ENCODE measurements at regions not wholly inside any gene's neighbourhood (a gene's known extent, or its start where the extent isn't known, plus 50 kb on each side); places are given as distances from the start of the nearest gene placed in this dataset.

GRCh38 chr5:86917117-86917579, 299.4 kb downstream of the COX7C start:
- TF ChIP-seq SIN3A (IDR thresholded peaks at IDR 0.05; ENCODE audit: borderline replicate concordance, insufficient read depth, low read depth, low read length) = no peak
- no peak for TF ChIP-seq CTCF (IDR thresholded peaks at IDR 0.05)
